RWPE1 (cell line): ENCODE measurements at regions not wholly inside any gene's neighbourhood (a gene's known extent, or its start where the extent isn't known, plus 50 kb on each side); places are given as distances from the start of the nearest gene placed in this dataset.
A peak's percentile ranks its signal among the peaks of the same experiment; 100 is the strongest.

Source experiments
- CTCF ChIA-PET: fragments of 350-600 bp; sonication (Branson Sonifier 250); formaldehyde crosslinking; extraction: SDS; loops from one replicate; lab custom pipeline; 2021; lab: Yijun Ruan, JAX
- POLR2A ChIA-PET: fragments of 400-600 bp; formaldehyde crosslinking; extraction: SDS; loops from one replicate; lab custom pipeline; 2020; ENCODE audit warnings: antibody characterized with exemption; ENCODE audit not compliant: low non-redundant PET; lab: Yijun Ruan, JAX
- DNase-seq: peaks from one replicate; pipeline ENCODE4 v3.0.0; 2012; ENCODE audit warnings: low spot score
- H3K27ac ChIP-seq: fragments of 450-650 bp; 2 replicates; pipeline ENCODE4 v1.5.1; 2017
- CTCF ChIP-seq: fragments of 450-650 bp; conservative IDR thresholded peaks from 2 replicates; pipeline ENCODE4 v1.5.1; 2017; ENCODE audit warnings: low read depth, mild to moderate bottlenecking

- H3K27ac ChIP-seq = no peak overlapping the region
- no peak for DNase-seq
- CTCF ChIA-PET = no interaction called here
- POLR2A ChIA-PET = no interaction called here
- TF ChIP-seq CTCF = no peak
Measured at GRCh38 chr21:35674895-35675470, 385.3 kb downstream of the SETD4 start.

DNA sequence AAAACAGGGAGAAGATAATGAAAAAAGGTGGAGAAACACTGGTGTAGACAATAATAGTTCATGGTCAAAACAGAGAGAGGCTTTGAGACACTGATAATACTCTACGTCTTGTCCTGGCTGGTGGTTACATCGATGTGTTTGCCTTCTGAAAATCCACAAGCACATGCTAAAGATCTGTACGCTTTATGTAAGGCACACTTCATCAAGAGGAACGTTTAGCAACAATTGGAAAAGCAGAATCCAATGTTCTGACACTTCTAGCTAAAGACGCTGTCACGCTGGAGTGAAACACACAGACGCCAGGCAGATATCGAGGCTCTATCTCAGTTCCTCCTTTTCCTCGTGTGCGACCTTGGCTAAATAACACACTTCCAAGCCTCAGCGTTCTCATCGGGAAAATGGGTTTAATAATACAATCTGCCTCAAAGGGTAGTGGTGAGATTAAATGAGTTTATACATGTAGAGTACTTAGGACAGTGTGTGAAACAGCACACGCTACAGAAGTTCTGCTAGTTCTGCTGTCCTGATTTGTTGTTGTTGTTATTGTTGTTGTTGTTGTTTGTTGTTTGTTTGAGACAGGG is 386.1 kb downstream of the SETD4 start:
- POLR2A ChIA-PET = no interaction called here
- CTCF ChIA-PET = no interaction called here
- no peak for DNase-seq
- H3K27ac ChIP-seq = no peak overlapping the region
- no peak for TF ChIP-seq CTCF

GRCh38 chr21:35672313-35672712 is 388.0 kb downstream of the SETD4 start:
- no peak for TF ChIP-seq CTCF
- CTCF ChIA-PET = no interaction called here
- no peak overlapping the region for H3K27ac ChIP-seq
- POLR2A ChIA-PET = no interaction called here
- DNase-seq = no peak

DNA sequence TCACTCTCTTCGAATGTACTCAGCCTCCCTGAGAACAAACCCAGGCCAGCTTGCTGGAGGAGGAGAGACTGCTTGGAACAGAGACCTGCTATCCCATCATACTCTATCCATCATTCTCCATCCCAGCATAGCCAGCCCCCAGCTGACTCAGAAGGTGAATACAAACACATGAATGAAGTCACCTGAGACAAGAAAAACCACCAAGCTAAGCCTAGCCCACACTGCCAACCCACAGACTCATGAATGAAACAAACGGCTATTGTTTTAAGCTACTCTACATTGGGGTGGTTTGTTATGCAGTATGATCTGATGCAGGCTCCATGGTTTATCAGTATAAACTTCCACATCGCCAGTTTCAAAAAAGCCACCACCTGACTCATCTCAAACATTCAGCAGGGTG is 395.6 kb downstream of the SETD4 start:
- H3K27ac ChIP-seq = no peak overlapping the region
- POLR2A ChIA-PET = no interaction called here

GRCh38 chr21:35663856-35664606 is 396.3 kb downstream of the SETD4 start:
- no peak for DNase-seq
- CTCF ChIA-PET = no interaction called here
- POLR2A ChIA-PET = no interaction called here
- H3K27ac ChIP-seq = no peak overlapping the region
- TF ChIP-seq CTCF = no peak

More for the DNA sequence above, 395.6 kb downstream of the SETD4 start:
- CTCF ChIA-PET = no interaction called here
- DNase-seq = peak; percentile 31
- no peak for TF ChIP-seq CTCF

- ChIA-PET POLR2A (no interaction called here), CTCF (no interaction called here)
- no peak for TF ChIP-seq CTCF
- H3K27ac ChIP-seq = no peak overlapping the region
- no peak for DNase-seq
Measured at GRCh38 chr21:35658242-35658641, 402.1 kb downstream of the SETD4 start.
